ENCODE measurements at regions not wholly inside any gene's neighbourhood (a gene's known extent, or its start where the extent isn't known, plus 50 kb on each side); places are given as distances from the start of the nearest gene placed in this dataset.

- Histone ChIP-seq H3K36me3 (ENCODE audit: control insufficient read depth in 4 of 4, insufficient read depth in 4 of 4, low read length in 4 of 4) (no peaks in the 10 kb centered on the region), H3K4me1 (ENCODE audit: control insufficient read depth in 5 of 5, insufficient read depth in 5 of 5, low read length in 5 of 5) (no peaks in the 10 kb centered on the region), H3K9me3 (ENCODE audit: control insufficient read depth in 4 of 4, insufficient read depth in 3 of 4, low read length in 3 of 4) (no peaks in the 10 kb centered on the region), H3K4me3 (no peak overlapping the region), H3K27ac (ENCODE audit: low read depth in 1 of 2, low read length in 1 of 2) (no peak overlapping the region), H3K27me3 (ENCODE audit: control insufficient read depth in 3 of 3, insufficient read depth in 3 of 3, low read length in 2 of 3) (no peaks in the 10 kb centered on the region), H3K9ac (ENCODE audit: insufficient read depth in 1 of 2, low read length in 2 of 2) (no peak overlapping the region)
- no peak for ATAC-seq (ENCODE audit: insufficient read depth, low FRiP score)
- no peak for TF ChIP-seq CTCF (IDR thresholded peaks at IDR 0.05; ENCODE audit: control extremely low read depth, extremely low read depth)
- 50 to 83% methylated on average over 1 of the region's 1 CpG for WGBS, 2 donors
- no peak for DNase-seq
Measured at GRCh38 chr4:170671171-170671570, 581.4 kb upstream of the AADAT start.

- no peak overlapping the region for H3K9ac ChIP-seq (ENCODE audit: insufficient read depth in 1 of 2, low read length in 2 of 2)
- no peaks in the 10 kb centered on the region for H3K9me3 ChIP-seq (ENCODE audit: control insufficient read depth in 4 of 4, insufficient read depth in 3 of 4, low read length in 3 of 4)
- TF ChIP-seq CTCF (IDR thresholded peaks at IDR 0.05; ENCODE audit: control extremely low read depth, extremely low read depth) = no peak
- DNase-seq = no peak
- no peak overlapping the region for H3K27ac ChIP-seq (ENCODE audit: low read depth in 1 of 2, low read length in 1 of 2)
- H3K36me3 ChIP-seq (ENCODE audit: control insufficient read depth in 4 of 4, insufficient read depth in 4 of 4, low read length in 4 of 4) = no peaks in the 10 kb centered on the region
- WGBS, 2 donors = 83 to 86% methylated on average over 4 of the region's 4 CpGs
- no peaks in the 10 kb centered on the region for H3K27me3 ChIP-seq (ENCODE audit: control insufficient read depth in 3 of 3, insufficient read depth in 3 of 3, low read length in 2 of 3)
- H3K4me1 ChIP-seq (ENCODE audit: control insufficient read depth in 5 of 5, insufficient read depth in 5 of 5, low read length in 5 of 5) = no peaks in the 10 kb centered on the region
- no peak for ATAC-seq (ENCODE audit: insufficient read depth, low FRiP score)
- H3K4me3 ChIP-seq = no peak overlapping the region
Measured at GRCh38 chr4:170667814-170668213, 578.1 kb upstream of the AADAT start.

- WGBS, 2 donors = 72 to 88% methylated on average over 2 of the region's 2 CpGs
- H3K36me3 ChIP-seq (ENCODE audit: control insufficient read depth in 4 of 4, insufficient read depth in 4 of 4, low read length in 4 of 4) = no peaks in the 10 kb centered on the region
- no peaks in the 10 kb centered on the region for H3K4me1 ChIP-seq (ENCODE audit: control insufficient read depth in 5 of 5, insufficient read depth in 5 of 5, low read length in 5 of 5)
- ATAC-seq (ENCODE audit: insufficient read depth, low FRiP score) (no peak), DNase-seq (no peak)
- H3K9me3 ChIP-seq (ENCODE audit: control insufficient read depth in 4 of 4, insufficient read depth in 3 of 4, low read length in 3 of 4) = no peaks in the 10 kb centered on the region
- H3K27ac ChIP-seq (ENCODE audit: low read depth in 1 of 2, low read length in 1 of 2) = no peak overlapping the region
- no peak for TF ChIP-seq CTCF (IDR thresholded peaks at IDR 0.05; ENCODE audit: control extremely low read depth, extremely low read depth)
- no peaks in the 10 kb centered on the region for H3K27me3 ChIP-seq (ENCODE audit: control insufficient read depth in 3 of 3, insufficient read depth in 3 of 3, low read length in 2 of 3)
- no peak overlapping the region for H3K9ac ChIP-seq (ENCODE audit: insufficient read depth in 1 of 2, low read length in 2 of 2)
- H3K4me3 ChIP-seq = no peak overlapping the region
Measured at GRCh38 chr4:170666909-170667308, 577.2 kb upstream of the AADAT start.

- no peak for DNase-seq
- H3K9ac ChIP-seq (ENCODE audit: insufficient read depth in 1 of 2, low read length in 2 of 2) = no peak overlapping the region
- no peak overlapping the region for H3K4me3 ChIP-seq
- WGBS, 2 donors = 59 to 77% methylated on average over 4 of the region's 4 CpGs
- no peaks in the 10 kb centered on the region for H3K4me1 ChIP-seq (ENCODE audit: control insufficient read depth in 5 of 5, insufficient read depth in 5 of 5, low read length in 5 of 5)
- H3K9me3 ChIP-seq (ENCODE audit: control insufficient read depth in 4 of 4, insufficient read depth in 3 of 4, low read length in 3 of 4) = no peaks in the 10 kb centered on the region
- ATAC-seq (ENCODE audit: insufficient read depth, low FRiP score) = no peak
- no peak for TF ChIP-seq CTCF (IDR thresholded peaks at IDR 0.05; ENCODE audit: control extremely low read depth, extremely low read depth)
- no peak overlapping the region for H3K27ac ChIP-seq (ENCODE audit: low read depth in 1 of 2, low read length in 1 of 2)
- no peaks in the 10 kb centered on the region for H3K27me3 ChIP-seq (ENCODE audit: control insufficient read depth in 3 of 3, insufficient read depth in 3 of 3, low read length in 2 of 3)
- H3K36me3 ChIP-seq (ENCODE audit: control insufficient read depth in 4 of 4, insufficient read depth in 4 of 4, low read length in 4 of 4) = no peaks in the 10 kb centered on the region
Measured at GRCh38 chr4:170662250-170662649, 572.5 kb upstream of the AADAT start.
